PC-9 (cell line): ENCODE measurements at regions not wholly inside any gene's neighbourhood (a gene's known extent, or its start where the extent isn't known, plus 50 kb on each side); places are given as distances from the start of the nearest gene placed in this dataset.

Source experiments
- EZH2 ChIP-seq: fragments of 200-600 bp; sonication (generic); IDR thresholded peaks from 2 replicates; pipeline ENCODE4 v1.8.0; 2017; ENCODE audit warnings: antibody characterized with exemption, low read depth
- TF ChIP-seq, protein P1 (sequence below): fragments of 200-600 bp; sonication (generic); conservative IDR thresholded peaks from 2 replicates; pipeline ENCODE4 v1.6.1; 2017; ENCODE audit warnings: mixed run types, antibody characterized with exemption, mild to moderate bottlenecking, moderate library complexity

DNA sequence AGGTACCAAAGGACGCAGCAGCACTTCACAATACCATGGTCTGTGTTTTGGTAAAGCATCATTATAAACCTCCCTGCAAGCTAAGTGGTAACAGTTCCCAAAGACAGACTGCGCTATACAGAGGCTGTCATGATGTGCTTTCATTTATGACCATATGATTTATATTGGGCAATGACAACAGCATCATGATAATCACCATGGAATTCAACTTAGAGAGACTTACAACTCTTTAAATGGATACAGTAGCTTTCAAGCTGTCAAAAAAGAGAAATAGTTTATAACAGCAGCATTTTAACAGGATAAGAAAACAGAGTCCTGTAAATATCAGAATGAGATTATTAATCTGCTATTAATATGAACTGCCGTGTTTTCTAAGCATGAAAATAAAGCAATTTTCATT, 341.7 kb downstream of the GPR37 start:
- TF ChIP-seq, protein P1, sequence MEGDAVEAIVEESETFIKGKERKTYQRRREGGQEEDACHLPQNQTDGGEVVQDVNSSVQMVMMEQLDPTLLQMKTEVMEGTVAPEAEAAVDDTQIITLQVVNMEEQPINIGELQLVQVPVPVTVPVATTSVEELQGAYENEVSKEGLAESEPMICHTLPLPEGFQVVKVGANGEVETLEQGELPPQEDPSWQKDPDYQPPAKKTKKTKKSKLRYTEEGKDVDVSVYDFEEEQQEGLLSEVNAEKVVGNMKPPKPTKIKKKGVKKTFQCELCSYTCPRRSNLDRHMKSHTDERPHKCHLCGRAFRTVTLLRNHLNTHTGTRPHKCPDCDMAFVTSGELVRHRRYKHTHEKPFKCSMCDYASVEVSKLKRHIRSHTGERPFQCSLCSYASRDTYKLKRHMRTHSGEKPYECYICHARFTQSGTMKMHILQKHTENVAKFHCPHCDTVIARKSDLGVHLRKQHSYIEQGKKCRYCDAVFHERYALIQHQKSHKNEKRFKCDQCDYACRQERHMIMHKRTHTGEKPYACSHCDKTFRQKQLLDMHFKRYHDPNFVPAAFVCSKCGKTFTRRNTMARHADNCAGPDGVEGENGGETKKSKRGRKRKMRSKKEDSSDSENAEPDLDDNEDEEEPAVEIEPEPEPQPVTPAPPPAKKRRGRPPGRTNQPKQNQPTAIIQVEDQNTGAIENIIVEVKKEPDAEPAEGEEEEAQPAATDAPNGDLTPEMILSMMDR: no peak
- TF ChIP-seq EZH2: no peak
